ACHN (cell line): ENCODE measurements at regions not wholly inside any gene's neighbourhood (a gene's known extent, or its start where the extent isn't known, plus 50 kb on each side); places are given as distances from the start of the nearest gene placed in this dataset.
"Not testable (repeated sequence)": the region's sequence is repeated elsewhere in the genome, so short reads cannot be mapped to it uniquely, and the experiment has no call there.

Experiments
- DNase-seq: peaks from one replicate; pipeline ENCODE4 v3.0.0-alpha.2; 2015
- in situ Hi-C: cut with HindIII; loops from 2 replicates; pipeline ENCODE4 v1.10.0; 2017; ENCODE audit warnings: low sequenced_read_pairs, low pct_ligation_motif_present, low pct_unique_long_range_greater_than_20kb

- in situ Hi-C loops: no loop called here
- no peak for DNase-seq
Measured at GRCh38 chr4:83213640-83214039, 71.0 kb downstream of the COQ2 start.

- DNase-seq: no peak
- in situ Hi-C loops: no loop called here
Measured at GRCh38 chr4:83212041-83212851, 72.4 kb downstream of the COQ2 start.

- in situ Hi-C loops: no loop called here
- DNase-seq: no peak
Measured at GRCh38 chr4:83209419-83209818, 75.2 kb downstream of the COQ2 start.

- DNase-seq: peak; percentile 8
- in situ Hi-C loops: no loop called here
Measured at GRCh38 chr4:83208371-83209365, 75.9 kb downstream of the COQ2 start.

GRCh38 chr4:83207497-83208101 lies 77.0 kb downstream of the COQ2 start:
- in situ Hi-C loops: no loop called here
- DNase-seq: peak; percentile 76

GRCh38 chr4:83205760-83206159 lies 78.8 kb downstream of the COQ2 start:
- DNase-seq: no peak
- in situ Hi-C loops: no loop called here

GRCh38 chr4:83204731-83205130 lies 79.9 kb downstream of the COQ2 start:
- in situ Hi-C loops: no loop called here
- no peak for DNase-seq

- in situ Hi-C loops: no loop called here
- DNase-seq: no peak
Measured at GRCh38 chr4:83201761-83202160, 82.8 kb downstream of the COQ2 start.

GRCh38 chr4:83197555-83198235 lies 83.2 kb upstream of the PLAC8 start:
- DNase-seq: no peak
- in situ Hi-C loops: no loop called here

- DNase-seq: no peak
- in situ Hi-C loops: no loop called here
Measured at GRCh38 chr4:83196921-83197320, 82.4 kb upstream of the PLAC8 start.

- DNase-seq: no peak
- in situ Hi-C loops: no loop called here
Measured at GRCh38 chr4:83195269-83195668, 80.7 kb upstream of the PLAC8 start.

- in situ Hi-C loops, DNase-seq: not testable (repeated sequence)
Measured at GRCh38 chr4:83194588-83194987, 80.1 kb upstream of the PLAC8 start.

- in situ Hi-C loops: no loop called here
Measured at GRCh38 chr4:83192634-83193033, 78.1 kb upstream of the PLAC8 start.

GRCh38 chr4:83191026-83191425 lies 76.5 kb upstream of the PLAC8 start:
- in situ Hi-C loops: no loop called here
- DNase-seq: no peak

More at GRCh38 chr4:83192634-83193033, 78.1 kb upstream of the PLAC8 start:
- no peak for DNase-seq

- in situ Hi-C loops: no loop called here
- no peak for DNase-seq
Measured at GRCh38 chr4:83189631-83190136, 75.2 kb upstream of the PLAC8 start.

GRCh38 chr4:83180431-83180968 lies 66.0 kb upstream of the PLAC8 start:
- DNase-seq: no peak
- in situ Hi-C loops: no loop called here

- DNase-seq: no peak
- in situ Hi-C loops: no loop called here
Measured at GRCh38 chr4:83179205-83179604, 64.7 kb upstream of the PLAC8 start.

GRCh38 chr4:83178029-83178428 lies 63.5 kb upstream of the PLAC8 start:
- in situ Hi-C loops: no loop called here
- no peak for DNase-seq
